GM11168 (cell line): ENCODE measurements at regions not wholly inside any gene's neighbourhood (a gene's known extent, or its start where the extent isn't known, plus 50 kb on each side); places are given as distances from the start of the nearest gene placed in this dataset.

ENCODE experiments used
- in situ Hi-C: fragments of 300-500 bp; cut with MboI; formaldehyde crosslinking; loops from one replicate; pipeline ENCODE4 v1.12.0; 2022; ENCODE audit warnings: low sequenced_read_pairs; ENCODE audit not compliant: unreplicated experiment

DNA sequence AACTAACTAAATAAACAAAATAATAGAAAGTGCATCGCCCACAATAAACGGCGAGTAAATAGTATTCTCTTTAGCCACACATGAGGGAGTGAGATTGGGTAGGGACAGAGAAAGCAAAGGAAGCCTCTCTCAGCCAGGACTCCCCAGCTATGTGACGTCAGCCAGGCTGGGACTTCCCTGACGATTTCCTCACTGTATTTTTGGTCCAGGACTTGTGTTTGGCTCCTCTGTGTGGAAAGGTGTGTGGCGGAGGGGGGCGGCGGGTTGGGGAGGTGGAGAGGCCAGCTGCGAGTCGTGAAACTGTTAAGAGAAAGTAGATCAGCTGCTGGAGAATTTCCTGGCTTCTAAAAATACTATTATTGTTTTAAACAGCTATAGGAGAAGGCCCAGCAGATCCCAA lies 1124.6 kb downstream of the AACS start:
- in situ Hi-C loops = no loop called here

- in situ Hi-C loops = no loop called here
Observed at GRCh38 chr12:126191031-126191891, 1126.0 kb downstream of the AACS start.

GRCh38 chr12:126191949-126192348 lies 1126.7 kb downstream of the AACS start:
- in situ Hi-C loops = no loop called here

DNA sequence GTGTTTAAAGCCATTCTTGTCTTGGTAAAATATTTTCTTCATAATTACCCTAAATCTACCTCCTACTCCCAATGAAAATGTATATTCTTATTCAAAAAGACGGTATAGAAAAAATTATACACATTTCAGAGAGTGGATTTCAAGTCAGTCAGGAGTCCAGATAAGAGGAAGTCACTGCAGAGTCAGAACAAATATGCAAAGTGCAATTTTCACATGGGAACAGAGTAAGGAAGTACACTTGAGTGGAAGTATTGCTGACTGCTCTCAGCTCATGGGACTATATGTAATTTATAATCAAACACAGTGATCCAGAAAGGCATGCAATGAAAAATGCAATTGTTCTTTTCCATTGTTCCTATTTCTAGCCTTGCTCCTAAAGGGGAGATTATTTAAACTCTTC lies 1128.0 kb downstream of the AACS start:
- in situ Hi-C loops = no loop called here

- in situ Hi-C loops = no loop called here
Observed at GRCh38 chr12:126196263-126196662, 1131.0 kb downstream of the AACS start.

GRCh38 chr12:126198516-126198915 lies 1133.3 kb downstream of the AACS start:
- in situ Hi-C loops = no loop called here

DNA sequence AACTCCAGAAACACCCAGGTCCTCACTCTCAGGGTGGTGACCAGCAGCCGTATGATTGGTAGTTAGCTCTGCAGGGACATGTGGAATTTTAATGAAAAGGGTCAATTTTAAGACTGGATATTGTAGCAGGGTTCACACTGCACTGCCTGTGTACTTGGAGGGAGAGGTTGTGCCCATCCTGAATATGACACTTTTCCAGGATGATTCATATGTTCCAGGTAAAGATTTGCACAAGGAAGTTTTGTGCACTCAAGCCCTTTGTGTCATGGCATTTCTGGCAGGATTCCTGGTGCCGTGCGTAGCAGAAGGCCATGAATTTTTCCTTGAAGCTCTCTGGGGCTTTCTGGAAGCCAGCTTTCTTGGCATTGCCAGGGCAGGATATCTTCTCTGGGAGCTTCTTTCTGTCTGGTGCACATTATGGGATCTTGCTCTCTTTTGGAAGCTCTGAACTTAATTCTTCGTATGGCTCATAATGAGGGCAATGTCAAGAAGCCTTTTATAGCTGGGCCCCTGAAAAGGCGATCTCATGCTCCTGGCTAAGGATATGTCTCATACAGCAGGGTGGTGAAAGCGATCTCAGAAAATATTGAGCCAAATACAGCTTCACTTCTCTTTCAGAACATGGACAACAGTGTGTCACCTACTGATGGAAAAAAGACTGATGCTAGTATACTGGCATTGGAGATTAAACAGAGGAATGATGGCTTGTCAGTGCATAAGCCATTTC lies 1133.9 kb downstream of the AACS start:
- in situ Hi-C loops = no loop called here

DNA sequence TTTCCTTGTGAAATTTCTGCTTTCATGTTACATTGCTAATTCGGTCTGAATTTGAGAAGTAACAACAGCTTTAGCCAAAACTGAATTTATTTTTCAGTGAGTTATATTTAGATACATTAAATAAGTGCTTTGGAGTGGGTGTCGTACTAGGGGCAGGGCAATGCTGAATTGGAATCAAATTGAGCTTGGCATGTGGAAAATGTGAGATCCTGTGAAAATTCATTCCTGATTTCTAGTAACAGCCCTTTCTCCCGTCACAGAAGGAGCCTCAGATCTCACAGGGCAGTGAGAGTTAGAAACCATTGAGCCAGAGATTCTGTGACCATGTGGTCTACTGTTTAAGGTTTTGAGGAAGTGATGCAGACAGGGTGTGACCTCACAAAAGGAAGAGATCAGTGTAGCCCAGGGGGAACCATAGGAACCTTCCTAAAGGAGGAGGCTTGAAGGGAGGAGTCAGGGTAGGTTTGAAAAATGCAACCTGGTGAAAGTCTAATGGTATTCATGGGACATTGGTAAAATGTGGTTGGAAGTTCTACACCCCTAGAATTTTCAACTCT lies 1136.8 kb downstream of the AACS start:
- in situ Hi-C loops = no loop called here

GRCh38 chr12:126204326-126204725 lies 1139.1 kb downstream of the AACS start:
- in situ Hi-C loops = no loop called here

DNA sequence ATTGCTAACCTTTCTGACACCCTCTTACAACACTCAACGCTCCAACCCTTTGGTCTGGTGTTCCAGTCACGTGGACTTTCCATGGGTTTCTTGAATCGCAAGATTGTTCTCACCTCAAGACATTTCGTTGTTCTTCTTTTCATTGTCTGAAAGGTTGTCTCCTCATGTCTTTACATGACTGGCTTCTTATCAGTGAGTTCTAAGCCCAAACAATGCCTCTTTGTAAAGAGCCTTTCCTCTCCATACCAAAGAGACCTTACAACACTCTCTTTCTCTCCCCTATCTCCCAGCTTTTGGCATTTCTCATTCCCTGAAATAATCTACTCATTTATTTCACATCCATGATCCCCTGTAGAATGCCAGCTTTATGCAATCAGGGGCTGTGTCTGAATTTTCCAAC lies 1144.8 kb downstream of the AACS start:
- in situ Hi-C loops = no loop called here

DNA sequence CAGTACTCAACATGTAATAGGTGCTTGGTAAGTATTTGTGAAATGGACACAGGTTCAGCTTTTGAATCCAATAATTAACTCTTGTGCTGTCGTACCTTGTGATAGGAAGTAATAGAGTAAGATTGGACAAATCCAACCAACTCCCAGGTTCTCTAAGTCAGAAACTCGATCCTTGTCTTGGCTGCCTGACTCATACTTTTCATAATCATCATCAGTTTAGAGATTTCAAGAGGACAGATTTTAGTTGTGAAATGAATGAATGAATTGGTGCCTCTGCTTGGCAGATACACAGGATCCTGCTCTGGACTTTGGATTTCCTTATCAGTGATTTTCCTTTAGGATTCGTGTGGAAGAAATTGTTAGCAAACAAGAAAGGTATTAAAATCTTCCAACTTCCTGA lies 1145.2 kb downstream of the AACS start:
- in situ Hi-C loops = no loop called here

- in situ Hi-C loops = no loop called here
Observed at GRCh38 chr12:126212824-126213223, 1147.6 kb downstream of the AACS start.

DNA sequence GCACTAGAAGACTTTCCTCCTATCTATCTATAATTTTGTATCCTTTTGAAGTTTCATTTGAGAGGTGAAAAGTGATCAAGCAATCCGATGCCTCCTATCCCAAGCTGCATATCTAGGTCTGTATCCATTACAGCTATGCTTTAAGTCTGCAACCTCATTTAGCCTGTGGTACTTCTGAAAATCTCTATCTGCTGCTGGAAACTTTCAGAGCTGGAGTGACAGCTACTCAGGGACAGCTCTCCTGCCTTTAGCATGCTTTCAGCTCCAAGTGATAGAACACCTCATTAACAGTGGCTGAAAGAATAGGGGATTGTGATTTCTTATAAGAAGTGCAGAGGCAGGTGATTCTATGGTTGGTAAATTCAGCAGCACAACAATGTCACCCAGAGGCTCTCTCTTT lies 1153.5 kb downstream of the AACS start:
- in situ Hi-C loops = no loop called here

DNA sequence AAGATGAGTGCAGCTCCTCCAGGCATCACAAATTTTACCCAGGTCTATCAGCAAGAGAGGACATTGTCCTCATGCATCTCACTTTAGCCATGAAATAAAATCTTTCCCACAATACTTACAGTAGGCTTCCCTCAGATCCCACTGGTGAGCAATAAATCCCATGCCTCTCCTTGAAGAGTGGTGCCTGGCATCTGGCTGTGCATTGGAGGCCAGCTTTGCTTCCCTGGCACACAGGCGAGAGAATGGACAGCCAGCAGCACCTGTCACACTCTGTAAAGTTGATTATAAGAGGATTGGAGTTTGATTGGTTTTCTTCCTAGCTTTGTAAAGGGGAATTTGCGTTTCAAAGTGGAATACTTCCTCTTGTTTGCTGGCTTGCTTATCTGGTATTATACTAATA lies 1153.9 kb downstream of the AACS start:
- in situ Hi-C loops = no loop called here

DNA sequence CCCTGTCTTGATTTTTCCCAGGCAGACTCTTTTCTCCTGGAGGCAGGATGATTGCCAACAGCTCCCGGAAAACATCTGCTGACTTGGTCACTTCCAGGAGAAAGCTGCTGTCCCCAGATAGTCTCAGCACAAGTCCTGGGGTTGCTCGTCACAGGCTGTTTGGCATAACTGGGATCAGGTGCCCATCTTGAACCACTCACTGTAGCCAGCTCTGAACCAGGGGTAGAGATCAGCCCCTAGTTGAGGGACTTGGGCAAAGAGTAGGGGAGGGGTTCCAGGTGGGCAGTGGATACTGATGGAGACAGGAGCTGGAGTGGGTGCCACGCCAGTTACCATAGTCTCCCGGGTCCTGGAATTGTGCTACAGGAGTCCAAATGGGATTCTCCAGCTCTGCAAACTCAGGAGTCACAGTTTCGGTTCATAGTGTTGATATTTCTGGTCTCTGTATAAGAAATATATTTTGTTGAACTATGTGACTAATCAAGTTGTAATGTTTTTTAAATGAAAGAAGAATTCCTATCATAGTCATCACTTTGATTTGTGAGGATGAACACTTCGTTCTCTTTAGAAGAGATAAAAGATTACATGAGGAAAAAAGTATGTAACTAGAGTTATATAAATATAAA lies 1154.5 kb downstream of the AACS start:
- in situ Hi-C loops = no loop called here

- in situ Hi-C loops = no loop called here
Observed at GRCh38 chr12:126224032-126224431, 1158.8 kb downstream of the AACS start.

- in situ Hi-C loops = no loop called here
Observed at GRCh38 chr12:126228936-126229335, 1163.7 kb downstream of the AACS start.

- in situ Hi-C loops = no loop called here
Observed at GRCh38 chr12:126232711-126233110, 1167.5 kb downstream of the AACS start.

DNA sequence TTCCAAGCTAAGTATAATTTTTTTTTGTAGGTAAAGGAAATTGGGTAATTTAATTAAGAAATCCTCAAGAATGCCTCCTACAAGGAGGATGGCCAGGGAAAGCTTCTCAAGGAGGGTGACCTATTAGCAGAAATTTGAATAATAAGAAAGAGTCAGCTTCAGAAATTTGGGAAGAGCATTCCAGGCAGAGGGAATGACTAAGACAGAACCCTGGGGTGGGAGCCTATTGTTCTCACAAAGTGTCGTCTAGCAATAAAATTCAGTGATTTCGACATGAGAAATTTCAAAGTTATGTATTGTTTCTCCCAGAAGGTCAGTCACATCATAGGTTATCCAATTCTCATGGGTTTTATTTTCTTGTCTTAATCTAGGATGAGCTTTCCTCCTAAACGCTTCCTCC lies 1168.4 kb downstream of the AACS start:
- in situ Hi-C loops = no loop called here

DNA sequence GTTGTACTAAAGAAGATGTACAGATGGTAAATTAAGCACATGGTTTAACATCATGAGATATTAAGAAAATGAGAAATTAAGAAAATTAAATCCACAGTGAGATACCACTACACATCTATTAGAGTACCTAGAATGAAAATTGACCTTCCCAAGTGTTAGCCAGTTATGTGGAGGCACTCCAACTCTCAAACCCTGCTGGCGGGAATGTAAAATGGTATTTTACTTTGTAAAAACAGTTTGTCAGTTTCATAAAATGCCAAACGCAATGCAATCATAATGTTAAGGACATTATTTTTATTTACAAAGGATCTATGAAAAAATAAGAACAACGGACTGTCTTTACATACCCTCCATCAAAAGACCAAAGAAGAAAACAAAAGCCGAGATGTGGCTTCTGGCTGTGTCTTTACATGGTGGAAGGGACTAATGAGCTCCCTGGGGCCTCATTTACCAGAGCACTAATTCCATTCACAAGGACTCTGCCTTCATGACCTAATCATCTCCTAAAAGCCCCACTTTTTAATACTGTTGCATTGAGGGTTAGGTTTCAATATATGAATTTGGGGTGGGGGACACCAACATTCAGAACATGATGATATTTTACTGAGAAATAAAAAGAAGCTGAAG lies 1178.7 kb downstream of the AACS start:
- in situ Hi-C loops = no loop called here
